Spleen (tissue), 11 donors: ENCODE measurements at regions not wholly inside any gene's neighbourhood (a gene's known extent, or its start where the extent isn't known, plus 50 kb on each side); places are given as distances from the start of the nearest gene placed in this dataset.

Experiments used
- DNase-seq: peaks from one replicate; pipeline ENCODE4 v3.0.0-alpha.2; 2020
- H3K27ac ChIP-seq, 8 donors: fragments of 200-600 bp; sonication (generic) in 7 of 8; 1 replicate in 4 of 8; 2 replicates in 4 of 8; pipeline versions ENCODE4 v1.5.0 to v1.8.0; 2016 to 2021; ENCODE audit warnings: inconsistent platforms in 4 of 8, mild to moderate bottlenecking in 4 of 8, moderate library complexity in 1 of 8
- H3K27me3 ChIP-seq, 7 donors: fragments of 200-600 bp; sonication (generic) in 6 of 7; replicated peaks in 1 of 7; 1 replicate in 4 of 7; 2 replicates in 3 of 7; pipeline versions ENCODE4 v1.5.0 to v1.8.0; 2016 to 2021; ENCODE audit warnings: inconsistent platforms in 3 of 7, mild to moderate bottlenecking in 1 of 7
- H3K36me3 ChIP-seq, 6 donors: fragments of 200-600 bp; sonication (generic) in 5 of 6; 1 replicate in 4 of 6; 2 replicates in 2 of 6; pipeline versions ENCODE4 v1.5.0 to v1.8.0; 2016 to 2021; ENCODE audit warnings: inconsistent platforms in 2 of 6
- H3K4me1 ChIP-seq, 6 donors: fragments of 200-600 bp; sonication (generic) in 5 of 6; 1 replicate in 3 of 6; 2 replicates in 3 of 6; pipeline versions ENCODE4 v1.5.0 to v1.8.0; 2016 to 2021; ENCODE audit warnings: inconsistent platforms in 3 of 6
- H3K4me3 ChIP-seq, 8 donors: fragments of 200-600 bp; sonication (generic) in 7 of 8; 1 replicate in 4 of 8; 2 replicates in 4 of 8; pipeline versions ENCODE4 v1.5.0 to v1.8.0; 2016 to 2021; ENCODE audit warnings: inconsistent platforms in 4 of 8, mild to moderate bottlenecking in 4 of 8, moderate library complexity in 2 of 8
- H3K9me3 ChIP-seq, 8 donors: fragments of 200-600 bp; sonication (generic) in 7 of 8; 1 replicate in 4 of 8; 2 replicates in 4 of 8; pipeline versions ENCODE4 v1.5.0 to v1.8.0; 2016 to 2021; ENCODE audit warnings: inconsistent platforms in 4 of 8
- POLR2A ChIP-seq, 3 donors: fragments of 450-650 bp; IDR thresholded peaks; one replicate each; pipeline ENCODE4 v1.5.1; 2017; ENCODE audit warnings: antibody characterized with exemption in 3 of 3, mild to moderate bottlenecking in 1 of 3
- POLR2AphosphoS5 ChIP-seq, 3 donors: sonication (generic); formaldehyde crosslinking; IDR thresholded peaks; one replicate each; pipeline ENCODE4 v1.5.1; 2017; ENCODE audit warnings: antibody characterized with exemption in 3 of 3
- WGBS, 5 donors: extraction: QIAGEN DNeasy Blood & Tissue Kit in 3 of 5; methylation state at CpG; one replicate each; pipeline versions ENCODE4 v1.1.5 to v1.1.7; 2013 to 2018; 5-methylcytosine and 5-hydroxymethylcytosine counted together
- intact Hi-C: fragments of 100-400 bp; cut with DNase I; formaldehyde crosslinking; loops from one replicate; pipeline ENCODE4 v1.15.0; 2023; ENCODE audit warnings: low total_unique reads
- TF ChIP-seq, protein P1 (sequence below), 11 experiments: fragments of 200-600 bp in 7 of 11; fragments of 450-650 bp in 4 of 11; sonication (generic) in 4 of 11; IDR thresholded peaks in 8 of 11; conservative IDR thresholded peaks in 3 of 11; 1 replicate in 7 of 11; 2 replicates in 4 of 11; pipeline versions ENCODE4 v1.4.0 to v1.8.0; 2016 to 2021; ENCODE audit warnings: antibody characterized with exemption in 11 of 11, inconsistent platforms in 4 of 11, mild to moderate bottlenecking in 1 of 11
- donor health status: healthy with polysubstance abuse.
- donor health status: DM: no; HTN: no; CAD: no; lungs with moderate emphysema.
- donor health status: DM: no; HTN: no; CAD: no.
- donor health status: Bipolar disorder and iron deficiency.
- donor health status: healthy.
- donor health status: DM: no; HTN: no; CAD: no.
- donor health status: DM: yes; HTN: yes; CAD: no.

GRCh38 chr2:121855510-121855909 is 100.1 kb downstream of the TSN start:
- 47 to 64% (median 59%) methylated on average over 4 of the region's 4 CpGs for WGBS, 5 donors
- no peaks in the 10 kb centered on the region for H3K4me1 ChIP-seq
- H3K36me3 ChIP-seq, result no peaks in the 10 kb centered on the region
- no peak overlapping the region for H3K4me3 ChIP-seq
- H3K9me3 ChIP-seq, result peaks cover 0 to 16% (median 0%) of the 10 kb centered on the region in 8 donors
- peaks cover 0 to 7% (median 0%) of the 10 kb centered on the region in 7 donors for H3K27me3 ChIP-seq
- no peak overlapping the region for H3K27ac ChIP-seq
- no peak for DNase-seq
- no peak for TF ChIP-seq POLR2AphosphoS5 (IDR thresholded peaks at IDR 0.05)
- no peak for TF ChIP-seq POLR2A (IDR thresholded peaks at IDR 0.05)
- TF ChIP-seq, protein P1, sequence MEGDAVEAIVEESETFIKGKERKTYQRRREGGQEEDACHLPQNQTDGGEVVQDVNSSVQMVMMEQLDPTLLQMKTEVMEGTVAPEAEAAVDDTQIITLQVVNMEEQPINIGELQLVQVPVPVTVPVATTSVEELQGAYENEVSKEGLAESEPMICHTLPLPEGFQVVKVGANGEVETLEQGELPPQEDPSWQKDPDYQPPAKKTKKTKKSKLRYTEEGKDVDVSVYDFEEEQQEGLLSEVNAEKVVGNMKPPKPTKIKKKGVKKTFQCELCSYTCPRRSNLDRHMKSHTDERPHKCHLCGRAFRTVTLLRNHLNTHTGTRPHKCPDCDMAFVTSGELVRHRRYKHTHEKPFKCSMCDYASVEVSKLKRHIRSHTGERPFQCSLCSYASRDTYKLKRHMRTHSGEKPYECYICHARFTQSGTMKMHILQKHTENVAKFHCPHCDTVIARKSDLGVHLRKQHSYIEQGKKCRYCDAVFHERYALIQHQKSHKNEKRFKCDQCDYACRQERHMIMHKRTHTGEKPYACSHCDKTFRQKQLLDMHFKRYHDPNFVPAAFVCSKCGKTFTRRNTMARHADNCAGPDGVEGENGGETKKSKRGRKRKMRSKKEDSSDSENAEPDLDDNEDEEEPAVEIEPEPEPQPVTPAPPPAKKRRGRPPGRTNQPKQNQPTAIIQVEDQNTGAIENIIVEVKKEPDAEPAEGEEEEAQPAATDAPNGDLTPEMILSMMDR (IDR thresholded peaks at IDR 0.05 in 8 of 11, conservative IDR thresholded peaks at IDR 0.05 in 3 of 11), result no peak
- intact Hi-C loops, result no loop called here

GRCh38 chr2:121856360-121856759 is 100.9 kb downstream of the TSN start:
- Histone ChIP-seq H3K9me3 (peaks cover 0 to 16% (median 0%) of the 10 kb centered on the region in 8 donors), H3K4me3 (no peak overlapping the region), H3K27ac (no peak overlapping the region), H3K36me3 (no peaks in the 10 kb centered on the region), H3K27me3 (peaks cover 0 to 7% (median 0%) of the 10 kb centered on the region in 7 donors), H3K4me1 (no peaks in the 10 kb centered on the region)
- 72 to 84% (median 81%) methylated on average over 3 of the region's 3 CpGs for WGBS, 5 donors
- intact Hi-C loops, result no loop called here
- no peak for DNase-seq
- TF ChIP-seq, protein P1 (IDR thresholded peaks at IDR 0.05 in 8 of 11, conservative IDR thresholded peaks at IDR 0.05 in 3 of 11), result no peak
- no peak for TF ChIP-seq POLR2A (IDR thresholded peaks at IDR 0.05)
- TF ChIP-seq POLR2AphosphoS5 (IDR thresholded peaks at IDR 0.05), result no peak

- WGBS, 5 donors, result 70 to 90% (median 73%) methylated on average over 2 of the region's 2 CpGs
- Histone ChIP-seq H3K4me3 (no peak overlapping the region), H3K27ac (no peak overlapping the region), H3K9me3 (peaks cover 0 to 16% (median 0%) of the 10 kb centered on the region in 8 donors), H3K4me1 (no peaks in the 10 kb centered on the region), H3K27me3 (peaks cover 0 to 18% (median 0%) of the 10 kb centered on the region in 7 donors), H3K36me3 (no peaks in the 10 kb centered on the region)
- no peak for TF ChIP-seq POLR2A (IDR thresholded peaks at IDR 0.05)
- no peak for TF ChIP-seq POLR2AphosphoS5 (IDR thresholded peaks at IDR 0.05)
- TF ChIP-seq, protein P1 (IDR thresholded peaks at IDR 0.05 in 8 of 11, conservative IDR thresholded peaks at IDR 0.05 in 3 of 11), result no peak
- no peak for DNase-seq
- intact Hi-C loops, result no loop called here
These were observed 102.9 kb downstream of the TSN start for GRCh38 chr2:121858369-121858768.

DNA sequence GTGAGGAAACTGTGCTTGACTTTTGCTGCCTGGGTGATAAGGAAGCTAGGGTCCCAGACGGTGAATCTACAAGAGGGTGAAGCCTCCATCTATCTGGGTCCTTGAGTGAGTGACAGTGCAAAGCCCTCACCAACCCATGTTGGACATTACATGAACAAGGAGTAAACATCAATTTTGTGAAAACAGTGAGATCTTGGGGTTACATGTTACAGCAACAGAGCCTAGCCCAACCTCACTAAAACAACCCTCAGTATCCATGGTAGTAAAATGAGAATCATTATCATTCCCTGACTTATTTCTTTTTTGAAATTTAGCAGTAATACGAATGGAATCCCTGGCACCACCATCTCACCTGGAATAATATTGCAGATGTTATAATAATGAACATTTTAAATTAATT is 103.4 kb downstream of the TSN start:
- Histone ChIP-seq H3K27ac (no peak overlapping the region), H3K4me1 (no peaks in the 10 kb centered on the region), H3K27me3 (peaks cover 0 to 18% (median 0%) of the 10 kb centered on the region in 7 donors), H3K36me3 (no peaks in the 10 kb centered on the region), H3K9me3 (peaks cover 0 to 12% (median 0%) of the 10 kb centered on the region in 8 donors), H3K4me3 (no peak overlapping the region)
- no peak for DNase-seq
- intact Hi-C loops, result no loop called here
- TF ChIP-seq, protein P1 (IDR thresholded peaks at IDR 0.05 in 8 of 11, conservative IDR thresholded peaks at IDR 0.05 in 3 of 11), result no peak
- WGBS, 5 donors, result 75 to 93% (median 78%) methylated on average over 2 of the region's 2 CpGs
